ENCODE measurements at regions not wholly inside any gene's neighbourhood (a gene's known extent, or its start where the extent isn't known, plus 50 kb on each side); places are given as distances from the start of the nearest gene placed in this dataset.

DNA sequence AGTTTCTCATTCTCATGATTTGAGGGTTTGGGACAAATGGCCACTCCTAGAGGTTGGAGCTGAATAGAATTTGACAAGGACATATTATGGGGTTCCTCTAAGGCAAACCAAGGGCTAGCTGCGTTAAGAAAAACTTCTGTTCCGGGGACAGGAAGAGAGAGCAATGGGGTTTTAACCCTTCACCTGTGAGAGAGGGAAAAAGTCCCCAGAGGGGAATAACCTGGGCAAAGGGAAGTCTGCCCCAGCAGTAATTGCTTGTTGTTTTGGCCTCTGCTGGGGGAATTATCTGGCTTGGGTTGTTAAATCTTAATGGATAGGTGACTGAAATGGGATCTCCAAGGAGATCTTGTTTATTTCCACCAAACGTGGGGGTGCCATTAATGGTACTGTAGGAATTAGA lies 110.1 kb upstream of the MOCS2 start:
- intact Hi-C loops (cut with micrococcal nuclease): no loop called here
- no peak for TF ChIP-seq EZH2 (IDR thresholded peaks at IDR 0.05; ENCODE audit: borderline replicate concordance, insufficient read depth, low read depth, low read length, poor library complexity, severe bottlenecking)
- TF ChIP-seq, protein P1, sequence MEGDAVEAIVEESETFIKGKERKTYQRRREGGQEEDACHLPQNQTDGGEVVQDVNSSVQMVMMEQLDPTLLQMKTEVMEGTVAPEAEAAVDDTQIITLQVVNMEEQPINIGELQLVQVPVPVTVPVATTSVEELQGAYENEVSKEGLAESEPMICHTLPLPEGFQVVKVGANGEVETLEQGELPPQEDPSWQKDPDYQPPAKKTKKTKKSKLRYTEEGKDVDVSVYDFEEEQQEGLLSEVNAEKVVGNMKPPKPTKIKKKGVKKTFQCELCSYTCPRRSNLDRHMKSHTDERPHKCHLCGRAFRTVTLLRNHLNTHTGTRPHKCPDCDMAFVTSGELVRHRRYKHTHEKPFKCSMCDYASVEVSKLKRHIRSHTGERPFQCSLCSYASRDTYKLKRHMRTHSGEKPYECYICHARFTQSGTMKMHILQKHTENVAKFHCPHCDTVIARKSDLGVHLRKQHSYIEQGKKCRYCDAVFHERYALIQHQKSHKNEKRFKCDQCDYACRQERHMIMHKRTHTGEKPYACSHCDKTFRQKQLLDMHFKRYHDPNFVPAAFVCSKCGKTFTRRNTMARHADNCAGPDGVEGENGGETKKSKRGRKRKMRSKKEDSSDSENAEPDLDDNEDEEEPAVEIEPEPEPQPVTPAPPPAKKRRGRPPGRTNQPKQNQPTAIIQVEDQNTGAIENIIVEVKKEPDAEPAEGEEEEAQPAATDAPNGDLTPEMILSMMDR (IDR thresholded peaks at IDR 0.05): no peak
- Histone ChIP-seq H3K36me3 (replicated peaks in 1 of 2; ENCODE audit: control extremely low read depth in 1 of 2, control insufficient read depth in 1 of 2, extremely low read depth in 1 of 2, insufficient read depth in 2 of 2, low read length in 1 of 2) (no peaks in the 10 kb centered on the region), H3K9me3 (ENCODE audit: control extremely low read depth in 1 of 3, control insufficient read depth in 2 of 3, insufficient read depth in 1 of 3, low read length in 2 of 3) (peaks cover 0 to 5% (median 0%) of the 10 kb centered on the region in 3 donors), H3K27ac (ENCODE audit: low read length in 2 of 2) (no peak overlapping the region), H3K4me2 (replicated peaks; ENCODE audit: low read depth, low read length, poor library complexity, severe bottlenecking) (no peak overlapping the region), H3K9ac (ENCODE audit: low read length) (no peak overlapping the region), H3K27me3 (replicated peaks in 1 of 4; ENCODE audit: control extremely low read depth in 1 of 4, control insufficient read depth in 3 of 4, insufficient read depth in 4 of 4, low read length in 3 of 4) (no peaks in the 10 kb centered on the region), H3K4me3 (ENCODE audit: control extremely low read depth in 1 of 5, extremely low read depth in 1 of 5, insufficient read depth in 1 of 5, low read depth in 2 of 5, low read length in 4 of 5) (no peak overlapping the region), H3K79me2 (ENCODE audit: control insufficient read depth, insufficient read depth, low read length) (no peaks in the 10 kb centered on the region), H4K20me1 (ENCODE audit: control insufficient read depth, insufficient read depth, low read length, poor library complexity, severe bottlenecking) (no peaks in the 10 kb centered on the region), H2AFZ (ENCODE audit: insufficient read depth, low read depth, low read length, poor library complexity, severe bottlenecking) (no peak overlapping the region), H3K4me1 (ENCODE audit: control insufficient read depth in 2 of 2, insufficient read depth in 2 of 2, low read length in 2 of 2) (no peaks in the 10 kb centered on the region)
- ChIA-PET CTCF (no interaction called here), POLR2A (no interaction called here)
- DNase-seq: no peak
- WGBS (ENCODE audit: insufficient coverage): 88% methylated on average over 3 of the region's 3 CpGs
- Mint-ChIP-seq H3K27me3 (no peaks in the 10 kb centered on the region), H3K27ac (no peak overlapping the region), H3K4me1 (no peaks in the 10 kb centered on the region), H3K4me3 (no peak overlapping the region), H3K9me3 (ENCODE audit: insufficient read depth) (peaks cover 2% of the 10 kb centered on the region)
- no peak for ATAC-seq (ENCODE audit: low read depth)

DNA sequence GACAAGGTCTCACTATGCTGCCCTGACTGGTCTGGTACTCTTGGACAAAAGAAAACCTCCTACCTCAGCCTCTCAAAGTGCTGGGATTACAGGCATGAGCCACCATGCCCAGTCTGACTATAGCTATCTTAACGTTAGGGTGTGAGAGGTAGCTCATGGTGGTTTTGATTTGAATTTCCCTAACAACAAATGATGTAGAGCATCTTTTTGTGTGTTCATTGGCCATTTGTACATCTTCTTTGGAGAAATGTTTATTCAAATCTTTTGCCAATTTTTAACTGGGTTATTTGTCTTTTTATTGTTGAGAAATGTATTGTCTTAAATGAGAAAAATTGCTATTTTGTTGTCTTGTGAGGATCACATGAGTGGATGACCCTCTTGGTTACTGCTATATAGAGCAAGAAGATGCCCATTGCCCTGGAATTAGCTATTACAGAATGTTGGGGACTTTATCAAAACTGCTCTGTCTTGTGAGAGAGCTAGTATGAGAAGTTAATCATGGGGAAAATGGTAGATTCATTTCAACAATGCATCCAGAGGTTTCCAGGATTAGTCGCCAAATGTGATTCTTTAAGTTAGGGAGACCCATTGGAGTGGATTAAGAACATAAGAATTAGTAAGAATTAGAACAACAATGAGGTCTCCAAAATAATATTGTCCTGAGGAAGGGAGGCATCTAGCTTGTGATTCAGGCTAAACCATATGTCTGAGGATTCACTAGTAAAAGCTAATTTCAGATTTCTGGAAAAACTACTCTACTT lies 124.3 kb upstream of the MOCS2 start:
- DNase-seq: no peak
- H3K4me3 Mint-ChIP-seq: no peak overlapping the region
- no peaks in the 10 kb centered on the region for H4K20me1 ChIP-seq (ENCODE audit: control insufficient read depth, insufficient read depth, low read length, poor library complexity, severe bottlenecking)
- no peaks in the 10 kb centered on the region for H3K4me1 Mint-ChIP-seq
- H3K4me1 ChIP-seq (ENCODE audit: control insufficient read depth in 2 of 2, insufficient read depth in 2 of 2, low read length in 2 of 2): no peaks in the 10 kb centered on the region
- no peak overlapping the region for H2AFZ ChIP-seq (ENCODE audit: insufficient read depth, low read depth, low read length, poor library complexity, severe bottlenecking)
- no peaks in the 10 kb centered on the region for H3K9me3 Mint-ChIP-seq (ENCODE audit: insufficient read depth)
- WGBS (ENCODE audit: insufficient coverage): no CpG with 5 or more reads among the region's 2 CpGs
- H3K27ac Mint-ChIP-seq: no peak overlapping the region
- no peaks in the 10 kb centered on the region for H3K79me2 ChIP-seq (ENCODE audit: control insufficient read depth, insufficient read depth, low read length)
- H3K4me3 ChIP-seq (ENCODE audit: control extremely low read depth in 1 of 5, extremely low read depth in 1 of 5, insufficient read depth in 1 of 5, low read depth in 2 of 5, low read length in 4 of 5): no peak overlapping the region
- no peaks in the 10 kb centered on the region for H3K9me3 ChIP-seq (ENCODE audit: control extremely low read depth in 1 of 3, control insufficient read depth in 2 of 3, insufficient read depth in 1 of 3, low read length in 2 of 3)
- no peak overlapping the region for H3K4me2 ChIP-seq (replicated peaks; ENCODE audit: low read depth, low read length, poor library complexity, severe bottlenecking)
- no peaks in the 10 kb centered on the region for H3K27me3 ChIP-seq (replicated peaks in 1 of 4; ENCODE audit: control extremely low read depth in 1 of 4, control insufficient read depth in 3 of 4, insufficient read depth in 4 of 4, low read length in 3 of 4)
- ChIA-PET CTCF (no interaction called here), POLR2A (no interaction called here)
- no peak overlapping the region for H3K27ac ChIP-seq (ENCODE audit: low read length in 2 of 2)
- intact Hi-C loops (cut with micrococcal nuclease): no loop called here
- ATAC-seq (ENCODE audit: low read depth): no peak
- no peaks in the 10 kb centered on the region for H3K27me3 Mint-ChIP-seq
- TF ChIP-seq, protein P1 (IDR thresholded peaks at IDR 0.05): no peak
- TF ChIP-seq EZH2 (IDR thresholded peaks at IDR 0.05; ENCODE audit: borderline replicate concordance, insufficient read depth, low read depth, low read length, poor library complexity, severe bottlenecking): no peak
- H3K36me3 ChIP-seq (replicated peaks in 1 of 2; ENCODE audit: control extremely low read depth in 1 of 2, control insufficient read depth in 1 of 2, extremely low read depth in 1 of 2, insufficient read depth in 2 of 2, low read length in 1 of 2): no peaks in the 10 kb centered on the region
- no peak overlapping the region for H3K9ac ChIP-seq (ENCODE audit: low read length)

Data from B cell (primary cell).